ENCODE measurements at regions not wholly inside any gene's neighbourhood (a gene's known extent, or its start where the extent isn't known, plus 50 kb on each side); places are given as distances from the start of the nearest gene placed in this dataset.

GRCh38 chr1:119217309-119217828, 76.9 kb upstream of the WARS2 start:
- ATAC-seq (ENCODE audit: low FRiP score) = no peak
- no peak for DNase-seq (ENCODE audit: low spot score)
- TF ChIP-seq CTCF (IDR thresholded peaks at IDR 0.05) = no peak

GRCh38 chr1:119219711-119220110, 79.3 kb upstream of the WARS2 start:
- no peak for ATAC-seq (ENCODE audit: low FRiP score)
- DNase-seq (ENCODE audit: low spot score) = no peak
- no peak for TF ChIP-seq CTCF (IDR thresholded peaks at IDR 0.05)

GRCh38 chr1:119220991-119221390, 80.5 kb upstream of the WARS2 start:
- DNase-seq (ENCODE audit: low spot score) (no peak), ATAC-seq (ENCODE audit: low FRiP score) (no peak)
- TF ChIP-seq CTCF (IDR thresholded peaks at IDR 0.05) = no peak

- DNase-seq (ENCODE audit: low spot score) = no peak
- no peak for TF ChIP-seq CTCF (IDR thresholded peaks at IDR 0.05)
- ATAC-seq (ENCODE audit: low FRiP score) = no peak
Observed at GRCh38 chr1:119222271-119222670, 81.8 kb upstream of the WARS2 start.

- ATAC-seq (ENCODE audit: low FRiP score) (no peak), DNase-seq (ENCODE audit: low spot score) (no peak)
- TF ChIP-seq CTCF (IDR thresholded peaks at IDR 0.05) = no peak
Observed at GRCh38 chr1:119225265-119225664, 84.8 kb upstream of the WARS2 start.

GRCh38 chr1:119225831-119226230, 85.4 kb upstream of the WARS2 start:
- TF ChIP-seq CTCF (IDR thresholded peaks at IDR 0.05) = no peak
- no peak for DNase-seq (ENCODE audit: low spot score)
- no peak for ATAC-seq (ENCODE audit: low FRiP score)

GRCh38 chr1:119226321-119226720, 85.9 kb upstream of the WARS2 start:
- no peak for TF ChIP-seq CTCF (IDR thresholded peaks at IDR 0.05)
- no peak for DNase-seq (ENCODE audit: low spot score)
- ATAC-seq (ENCODE audit: low FRiP score) = no peak
